ENCODE measurements at regions not wholly inside any gene's neighbourhood (a gene's known extent, or its start where the extent isn't known, plus 50 kb on each side); places are given as distances from the start of the nearest gene placed in this dataset.

GRCh38 chr11:104654181-104654813 is 244.0 kb downstream of the CASP12 start:
- no peak for TF ChIP-seq CTCF (conservative IDR thresholded peaks at IDR 0.05 in 1 of 2, IDR thresholded peaks at IDR 0.05 in 1 of 2; ENCODE audit: low read depth in 1 of 2, low read length in 2 of 2)
- TF ChIP-seq EZH2 (IDR thresholded peaks at IDR 0.05; ENCODE audit: low read length, missing control alignments) = no peak
